Endothelial cell of umbilical vein (primary cell): ENCODE measurements at regions not wholly inside any gene's neighbourhood (a gene's known extent, or its start where the extent isn't known, plus 50 kb on each side); places are given as distances from the start of the nearest gene placed in this dataset.
A peak's percentile ranks its signal among the peaks of the same experiment; 100 is the strongest.

Experiments
- BruUV-seq: library from RNA; stranded (reverse); fragments of 400-500 nt; replicated peaks from 2 replicates; lab custom pipeline; 2021; lab: Mats Ljungman, UMichigan
- CTCF ChIA-PET: fragments of 300-600, 350-600 bp; sonication (Branson Sonifier 250); formaldehyde crosslinking; loops from one replicate; lab custom pipeline; 2021; ENCODE audit warnings: antibody characterized with exemption, inconsistent platforms; lab: Charles Lee
- POLR2A ChIA-PET: fragments of 300-600, 350-600 bp; sonication (Branson Sonifier 250); formaldehyde crosslinking; loops from one replicate; lab custom pipeline; 2021; ENCODE audit warnings: antibody characterized with exemption, inconsistent platforms; lab: Charles Lee
- DNase-seq: peaks from one replicate; pipeline ENCODE4 v3.0.0-alpha.2; 2011; ENCODE audit warnings: low read depth, low spot score
- FAIRE-seq: peaks from 2 replicates; lab custom pipeline; 2011; peaks lifted over from hg19 to GRCh38; lab: Jason Lieb, UNC
- H2AFZ ChIP-seq: 2 replicates; pipeline ENCODE4 v1.6.0; 2012; ENCODE audit warnings: low read depth, low read length, control low read depth, inconsistent platforms
- H3K27ac ChIP-seq: 2 replicates; pipeline ENCODE4 v1.5.1; 2011; ENCODE audit warnings: low read depth, mild to moderate bottlenecking, control low read depth, low read length, moderate library complexity; ENCODE audit not compliant: insufficient read depth
- H3K27me3 ChIP-seq, 2 experiments: 2 replicates each; pipeline versions ENCODE4 v1.6.0 to v1.6.1; 2011; ENCODE audit warnings: low read length in 2 of 2, mixed read lengths in 1 of 2; ENCODE audit not compliant: control insufficient read depth in 2 of 2, insufficient read depth in 2 of 2
- H3K36me3 ChIP-seq, 2 experiments: 2 replicates in 1 of 2; 3 replicates in 1 of 2; pipeline ENCODE4 v1.5.1; 2011; ENCODE audit warnings: low read length in 2 of 2, mild to moderate bottlenecking in 1 of 2, moderate library complexity in 1 of 2; ENCODE audit not compliant: control insufficient read depth in 2 of 2, insufficient read depth in 2 of 2; ENCODE audit errors: extremely low read depth in 1 of 2
- H3K4me1 ChIP-seq: 3 replicates; pipeline ENCODE4 v1.5.1; 2011; ENCODE audit warnings: mild to moderate bottlenecking, low read length; ENCODE audit not compliant: control insufficient read depth, insufficient read depth; ENCODE audit errors: extremely low read depth
- H3K4me2 ChIP-seq: 2 replicates; pipeline ENCODE4 v1.6.1; 2011; ENCODE audit warnings: low read length, control low read depth, mixed read lengths; ENCODE audit not compliant: insufficient read depth
- H3K4me3 ChIP-seq, 3 experiments: fragments of 200-600 bp in 1 of 3; sonication (generic), shearing (Covaris generic) in 1 of 3; replicated peaks in 1 of 3; 2 replicates each; pipeline ENCODE4 v1.5.1; 2011 to 2016; ENCODE audit warnings: control low read depth in 3 of 3, low read length in 3 of 3, mild to moderate bottlenecking in 2 of 3, inconsistent platforms in 1 of 3, low read depth in 1 of 3, moderate library complexity in 1 of 3; ENCODE audit not compliant: insufficient read depth in 1 of 3
- H3K79me2 ChIP-seq: 2 replicates; pipeline ENCODE4 v1.6.0; 2012; ENCODE audit warnings: low read length, inconsistent platforms; ENCODE audit not compliant: control insufficient read depth, insufficient read depth
- H3K9ac ChIP-seq: replicated peaks from 2 replicates; pipeline ENCODE3; 2011; ENCODE audit warnings: low read length, control low read depth; ENCODE audit not compliant: insufficient read depth; ENCODE audit errors: extremely low read depth
- H3K9me1 ChIP-seq: replicated peaks from 3 replicates; pipeline ENCODE4 v1.6.0; 2011; ENCODE audit warnings: mild to moderate bottlenecking, low read length; ENCODE audit not compliant: control insufficient read depth, insufficient read depth; ENCODE audit errors: extremely low read depth
- H3K9me3 ChIP-seq: replicated peaks from 2 replicates; pipeline ENCODE4 v1.5.1; 2012; ENCODE audit warnings: low read length, inconsistent platforms; ENCODE audit not compliant: control insufficient read depth, insufficient read depth
- H4K20me1 ChIP-seq: replicated peaks from 2 replicates; pipeline ENCODE3; 2011; ENCODE audit warnings: mild to moderate bottlenecking, low read length; ENCODE audit not compliant: control insufficient read depth, insufficient read depth; ENCODE audit errors: extremely low read depth
- EZH2 ChIP-seq: IDR thresholded peaks from 2 replicates; pipeline ENCODE4 v1.6.1; 2012; ENCODE audit warnings: borderline replicate concordance, low read depth, mild to moderate bottlenecking, moderate library complexity, low read length, inconsistent platforms; ENCODE audit not compliant: severe bottlenecking
- FOS ChIP-seq: IDR thresholded peaks from 2 replicates; pipeline ENCODE4 v1.6.1; 2011; ENCODE audit warnings: mild to moderate bottlenecking, low read length, moderate library complexity, borderline replicate concordance; ENCODE audit not compliant: insufficient read depth
- GATA2 ChIP-seq: IDR thresholded peaks from 2 replicates; pipeline ENCODE4 v1.7.0; 2011; ENCODE audit warnings: low read depth, mild to moderate bottlenecking, moderate library complexity, mixed read lengths, low read length; ENCODE audit not compliant: insufficient read length, insufficient read depth
- JUN ChIP-seq: IDR thresholded peaks from 2 replicates; pipeline ENCODE4 v1.6.1; 2011; ENCODE audit warnings: borderline replicate concordance, low read depth; ENCODE audit not compliant: insufficient read length, insufficient read depth
- MYC ChIP-seq: IDR thresholded peaks from one replicate; pipeline ENCODE4 v1.6.1; 2011; ENCODE audit warnings: mild to moderate bottlenecking, low read depth, low read length
- POLR2A ChIP-seq: IDR thresholded peaks from 2 replicates; pipeline ENCODE4 v1.6.1; 2012; ENCODE audit warnings: low read depth, mild to moderate bottlenecking, control low read depth, low read length
- POLR2AphosphoS5 ChIP-seq: IDR thresholded peaks from 2 replicates; pipeline ENCODE4 v1.6.1; 2012; ENCODE audit warnings: low read depth, mild to moderate bottlenecking, control low read depth, low read length, moderate library complexity; ENCODE audit not compliant: insufficient read depth
- dilution Hi-C: fragments of 300-500 bp; cut with MboI; formaldehyde crosslinking; loops from one replicate; pipeline ENCODE4 v1.15.0; 2019; ENCODE audit warnings: low sequenced_read_pairs; ENCODE audit not compliant: extremely low pct_ligation_motif_present
- intact Hi-C: fragments of 100-400 bp; cut with micrococcal nuclease; formaldehyde crosslinking; loops from one replicate; pipeline ENCODE4 v1.10.0; 2022
- TF ChIP-seq, protein P1 (sequence below), 2 donors: IDR thresholded peaks; 1 replicate in 1 of 2; 2 replicates in 1 of 2; pipeline ENCODE4 v1.5.1; 2011; ENCODE audit warnings: low read length in 2 of 2, mild to moderate bottlenecking in 2 of 2, moderate library complexity in 2 of 2, control low read depth in 1 of 2, inconsistent platforms in 1 of 2, low read depth in 1 of 2; ENCODE audit not compliant: insufficient read depth in 1 of 2; ENCODE audit errors: extremely low read depth in 1 of 2
- TF ChIP-seq, protein P2 (sequence below): IDR thresholded peaks from 2 replicates; pipeline ENCODE4 v1.6.1; 2011; ENCODE audit not compliant: insufficient read depth, insufficient read length

DNA sequence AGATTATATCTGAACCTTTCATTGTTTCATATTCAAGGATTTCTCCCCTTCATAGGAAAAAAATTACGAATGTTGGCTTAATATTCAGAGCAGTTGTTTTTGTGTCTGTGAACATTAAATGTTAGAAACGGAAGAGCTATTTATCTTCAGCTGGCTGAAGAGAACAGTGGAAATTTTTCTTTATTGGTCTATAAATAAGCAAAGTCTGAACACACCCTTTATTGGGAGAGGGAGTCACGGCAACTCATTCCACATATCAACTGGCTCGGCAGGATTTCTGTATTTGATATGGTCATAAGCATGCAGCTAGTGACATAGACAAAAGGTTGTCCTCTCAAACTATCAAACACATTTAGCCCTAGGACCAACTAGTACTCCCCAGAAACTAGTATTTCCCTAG is 468.4 kb upstream of the HNRNPA3 start:
- Histone ChIP-seq H3K9me3 (no peaks in the 10 kb centered on the region), H3K4me1 (no peaks in the 10 kb centered on the region), H3K4me2 (no peak overlapping the region), H3K27ac (no peak overlapping the region), H3K9me1 (no peaks in the 10 kb centered on the region), H3K36me3 (no peaks in the 10 kb centered on the region), H3K79me2 (no peaks in the 10 kb centered on the region), H2AFZ (no peak overlapping the region), H4K20me1 (no peaks in the 10 kb centered on the region), H3K9ac (no peak overlapping the region), H3K4me3 (no peak overlapping the region), H3K27me3 (no peaks in the 10 kb centered on the region)
- TF ChIP-seq POLR2A (no peak), POLR2AphosphoS5 (no peak), GATA2 (no peak), EZH2 (no peak), JUN (no peak), FOS (no peak), MYC (no peak)
- TF ChIP-seq, protein P1, sequence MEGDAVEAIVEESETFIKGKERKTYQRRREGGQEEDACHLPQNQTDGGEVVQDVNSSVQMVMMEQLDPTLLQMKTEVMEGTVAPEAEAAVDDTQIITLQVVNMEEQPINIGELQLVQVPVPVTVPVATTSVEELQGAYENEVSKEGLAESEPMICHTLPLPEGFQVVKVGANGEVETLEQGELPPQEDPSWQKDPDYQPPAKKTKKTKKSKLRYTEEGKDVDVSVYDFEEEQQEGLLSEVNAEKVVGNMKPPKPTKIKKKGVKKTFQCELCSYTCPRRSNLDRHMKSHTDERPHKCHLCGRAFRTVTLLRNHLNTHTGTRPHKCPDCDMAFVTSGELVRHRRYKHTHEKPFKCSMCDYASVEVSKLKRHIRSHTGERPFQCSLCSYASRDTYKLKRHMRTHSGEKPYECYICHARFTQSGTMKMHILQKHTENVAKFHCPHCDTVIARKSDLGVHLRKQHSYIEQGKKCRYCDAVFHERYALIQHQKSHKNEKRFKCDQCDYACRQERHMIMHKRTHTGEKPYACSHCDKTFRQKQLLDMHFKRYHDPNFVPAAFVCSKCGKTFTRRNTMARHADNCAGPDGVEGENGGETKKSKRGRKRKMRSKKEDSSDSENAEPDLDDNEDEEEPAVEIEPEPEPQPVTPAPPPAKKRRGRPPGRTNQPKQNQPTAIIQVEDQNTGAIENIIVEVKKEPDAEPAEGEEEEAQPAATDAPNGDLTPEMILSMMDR (IDR thresholded peaks at IDR 0.05; ENCODE audit: extremely low read depth in 1 of 2, insufficient read depth in 1 of 2, low read depth in 1 of 2, low read length in 2 of 2) = no peak
- TF ChIP-seq, protein P2, sequence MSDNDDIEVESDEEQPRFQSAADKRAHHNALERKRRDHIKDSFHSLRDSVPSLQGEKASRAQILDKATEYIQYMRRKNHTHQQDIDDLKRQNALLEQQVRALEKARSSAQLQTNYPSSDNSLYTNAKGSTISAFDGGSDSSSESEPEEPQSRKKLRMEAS = no peak
- no TSS peak for BruUV-seq
- FAIRE-seq (peak; percentile 12), DNase-seq (no peak)
- ChIA-PET POLR2A (no interaction called here), CTCF (interaction anchor here (1.0 kb wide), 1 partner anchor 10 kb away, joined by 3 read pairs; no protein-coding TSS in a partner anchor)
- intact Hi-C loops = no loop called here
- dilution Hi-C loops = no loop called here
